ENCODE measurements at regions not wholly inside any gene's neighbourhood (a gene's known extent, or its start where the extent isn't known, plus 50 kb on each side); places are given as distances from the start of the nearest gene placed in this dataset.

DNA sequence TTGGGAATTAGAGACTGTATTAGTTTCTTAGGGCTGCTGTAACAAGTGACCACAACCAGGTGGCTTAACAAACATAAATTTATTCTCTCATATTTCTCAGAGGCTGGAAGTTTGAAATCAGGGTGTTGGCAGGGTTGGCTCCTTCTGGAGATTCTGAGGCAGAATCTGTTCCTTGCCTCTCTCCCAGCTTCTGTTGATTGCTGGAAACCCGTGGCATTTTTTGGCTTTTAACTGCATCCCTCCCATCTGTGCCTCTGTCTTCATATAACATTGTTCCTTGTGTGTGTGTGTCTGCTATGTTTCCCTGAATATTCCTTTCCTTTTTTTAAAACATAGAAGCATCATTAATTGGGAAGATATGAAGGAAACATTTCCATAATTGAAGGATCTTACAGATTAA is 448.1 kb upstream of the DCC start:
- FAIRE-seq (no peak), DNase-seq (ENCODE audit: insufficient read length, low spot score) (no peak)

DNA sequence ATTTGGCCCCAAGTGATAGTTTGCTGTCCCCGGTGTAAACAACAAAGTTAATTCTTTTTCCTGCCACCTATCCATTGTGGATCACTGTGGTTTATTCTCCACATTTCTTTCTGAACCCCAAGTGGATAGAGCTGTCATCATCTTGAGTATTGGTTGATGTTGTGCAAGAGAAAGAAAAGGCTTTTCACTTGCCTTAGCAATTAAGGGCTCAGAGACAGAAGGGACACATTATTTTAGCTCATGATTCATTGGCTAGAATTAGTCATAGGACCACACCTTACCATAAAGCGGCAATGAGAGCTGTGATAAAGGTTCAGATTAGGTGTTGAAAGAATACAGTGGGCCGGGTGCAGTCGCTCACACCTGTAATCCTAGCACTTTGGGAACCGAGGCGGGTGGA is 442.1 kb upstream of the DCC start:
- no peak for DNase-seq (ENCODE audit: insufficient read length, low spot score)
- FAIRE-seq = no peak

DNA sequence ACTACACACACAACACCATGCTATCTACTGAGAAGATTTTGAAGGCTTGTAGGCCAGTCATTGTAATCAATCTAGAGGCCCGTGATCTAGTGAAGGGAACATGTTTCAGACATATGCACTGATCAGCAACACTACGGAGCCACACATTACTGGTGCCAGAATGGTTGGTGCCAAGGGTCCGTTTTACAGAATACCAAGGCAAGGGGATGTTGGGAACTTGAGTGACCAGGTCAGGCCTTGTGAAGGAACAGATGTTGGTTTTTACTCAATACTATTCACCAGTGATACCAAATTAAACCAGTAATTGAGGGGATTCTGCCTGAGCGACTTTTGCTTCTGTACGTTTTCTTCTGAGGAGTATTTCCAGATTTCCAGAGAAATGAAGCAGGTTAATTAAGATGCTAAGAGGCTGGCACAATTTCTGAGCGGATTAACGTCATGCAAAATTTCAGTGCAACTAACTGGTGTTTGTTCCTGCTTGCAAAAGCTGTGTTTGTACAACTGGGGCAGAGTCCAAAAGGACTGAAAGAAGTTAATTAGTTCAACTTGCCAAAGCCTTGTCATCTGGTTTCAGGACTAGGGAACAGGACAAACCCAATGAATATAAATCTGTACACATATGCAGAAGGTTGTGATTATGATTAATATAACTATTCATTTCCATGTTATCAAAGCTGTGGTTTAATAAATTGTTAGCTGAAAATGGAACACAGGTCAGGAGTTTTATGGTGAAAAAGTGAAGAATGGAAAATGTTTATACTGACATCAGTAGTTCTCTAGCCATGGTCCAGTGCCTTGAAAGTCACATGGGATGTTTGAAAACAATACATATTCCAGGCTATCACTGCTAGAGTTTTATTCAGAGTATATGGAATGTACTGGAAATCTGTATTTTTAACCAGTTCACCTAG is 432.1 kb upstream of the DCC start:
- DNase-seq (ENCODE audit: insufficient read length, low spot score) (no peak), FAIRE-seq (no peak)

DNA sequence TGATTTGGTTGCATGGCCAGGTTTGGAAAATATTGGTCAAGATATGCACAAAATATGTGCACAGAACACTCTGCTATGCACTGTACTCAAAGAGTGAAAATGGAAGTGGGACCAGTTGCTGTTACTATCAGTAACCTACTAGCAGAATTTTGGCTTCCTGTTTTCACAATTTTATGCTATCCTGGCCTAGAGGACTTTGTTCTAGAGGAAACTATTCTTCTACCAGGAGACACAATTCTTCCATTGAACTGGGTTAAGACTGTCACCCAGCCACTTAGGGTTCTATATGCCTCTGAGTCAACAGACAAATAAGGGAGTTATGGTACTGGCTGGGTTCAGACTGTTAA is 431.4 kb upstream of the DCC start:
- DNase-seq (ENCODE audit: insufficient read length, low spot score) (no peak), FAIRE-seq (no peak)

DNA sequence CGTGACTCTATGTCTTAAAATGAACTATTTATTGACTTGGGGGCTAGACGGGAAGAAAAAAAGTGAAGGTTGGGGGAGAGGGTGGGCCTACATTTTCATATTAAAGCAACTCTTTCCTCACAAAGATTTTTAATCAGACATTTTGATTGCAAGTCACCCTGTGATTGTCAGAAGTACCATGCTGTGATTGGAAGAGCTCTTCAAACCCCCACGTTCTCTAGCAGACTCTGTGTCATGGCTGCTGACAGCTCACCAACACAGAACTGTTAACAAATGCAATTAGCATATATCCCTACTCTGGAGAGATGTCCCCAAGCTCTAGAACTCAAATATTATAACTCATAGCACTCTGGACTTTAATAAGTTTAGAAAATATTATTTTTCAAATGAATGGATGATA is 428.4 kb upstream of the DCC start:
- FAIRE-seq (no peak), DNase-seq (ENCODE audit: insufficient read length, low spot score) (no peak)

DNA sequence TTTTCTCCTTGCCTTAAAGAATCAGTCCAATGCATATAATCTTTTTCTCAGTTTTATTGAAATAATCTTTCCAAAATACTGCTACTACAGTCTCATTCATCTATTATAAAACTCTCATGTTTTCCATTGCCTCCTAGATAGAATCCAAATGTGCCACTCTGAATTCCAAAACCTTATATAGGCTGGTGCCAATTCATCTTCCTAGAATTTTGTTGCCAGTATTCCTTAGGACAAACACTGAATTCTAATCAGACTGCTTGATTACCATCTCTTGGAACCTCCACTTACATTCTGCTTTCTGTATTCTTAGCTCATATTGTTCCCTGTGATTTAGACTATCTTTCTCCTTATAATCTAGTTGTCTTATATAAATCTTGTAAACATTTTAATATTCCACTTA is 427.6 kb upstream of the DCC start:
- no peak for FAIRE-seq

DNA sequence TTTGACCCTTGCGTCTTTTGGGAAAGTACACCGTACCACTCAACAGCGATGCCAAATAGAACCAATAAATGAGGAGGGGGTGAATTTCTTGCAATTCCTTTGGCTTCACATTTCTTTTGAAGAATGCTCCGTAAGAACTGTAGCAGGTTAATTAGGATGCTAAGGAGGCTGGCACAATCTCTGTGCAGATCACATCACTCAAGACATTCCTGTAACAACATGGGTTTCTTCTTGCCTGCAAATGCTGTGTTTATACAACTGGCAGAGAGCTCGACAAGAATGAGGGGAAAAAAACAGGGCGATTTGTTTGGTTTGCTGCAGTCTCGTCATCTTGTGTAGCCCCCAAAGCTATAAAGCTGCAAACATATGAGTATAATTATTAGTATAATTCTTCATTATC is 424.8 kb upstream of the DCC start:
- DNase-seq (ENCODE audit: insufficient read length, low spot score) = no peak
- FAIRE-seq = no peak

More for the DNA sequence above, 427.6 kb upstream of the DCC start:
- DNase-seq (ENCODE audit: insufficient read length, low spot score) = no peak

DNA sequence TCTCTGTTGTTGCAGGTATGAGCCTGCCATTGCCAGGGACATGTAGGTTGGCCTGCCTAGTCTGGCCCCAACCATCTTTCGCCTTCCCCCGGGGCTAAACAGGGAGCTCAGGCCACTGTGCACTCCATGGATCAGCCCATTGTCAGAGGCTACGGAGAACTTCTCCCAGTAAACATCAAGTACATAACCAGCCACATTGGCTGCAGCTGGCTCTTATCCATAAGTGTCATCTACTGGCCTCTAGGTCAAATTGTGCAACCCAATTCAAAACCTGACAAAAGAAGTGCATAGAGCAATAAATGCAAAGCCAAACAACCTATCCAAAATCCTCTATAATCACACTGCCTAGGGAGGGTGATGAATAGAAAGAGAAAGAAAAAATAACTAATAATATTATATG is 418.1 kb upstream of the DCC start:
- no peak for FAIRE-seq
- DNase-seq (ENCODE audit: insufficient read length, low spot score) = no peak

DNA sequence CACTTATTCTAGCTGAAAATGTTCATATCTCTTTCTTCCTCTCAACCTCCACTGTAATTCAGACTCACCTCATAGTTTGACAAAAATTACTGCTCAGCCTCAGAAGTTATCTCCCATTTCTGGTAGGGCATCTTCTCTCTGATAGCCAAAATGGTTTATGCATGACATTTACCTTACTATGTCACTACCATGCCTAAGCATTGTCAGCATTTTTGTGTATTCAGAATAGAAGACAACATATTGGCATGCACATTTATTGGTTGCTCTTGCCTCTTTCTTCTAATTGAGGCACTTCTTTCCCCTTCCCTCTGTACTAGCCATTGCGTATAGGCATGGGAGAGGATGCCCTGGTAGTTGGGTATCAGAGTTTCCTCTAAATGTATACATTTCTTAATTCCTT is 406.1 kb upstream of the DCC start:
- FAIRE-seq (no peak), DNase-seq (ENCODE audit: insufficient read length, low spot score) (no peak)

DNA sequence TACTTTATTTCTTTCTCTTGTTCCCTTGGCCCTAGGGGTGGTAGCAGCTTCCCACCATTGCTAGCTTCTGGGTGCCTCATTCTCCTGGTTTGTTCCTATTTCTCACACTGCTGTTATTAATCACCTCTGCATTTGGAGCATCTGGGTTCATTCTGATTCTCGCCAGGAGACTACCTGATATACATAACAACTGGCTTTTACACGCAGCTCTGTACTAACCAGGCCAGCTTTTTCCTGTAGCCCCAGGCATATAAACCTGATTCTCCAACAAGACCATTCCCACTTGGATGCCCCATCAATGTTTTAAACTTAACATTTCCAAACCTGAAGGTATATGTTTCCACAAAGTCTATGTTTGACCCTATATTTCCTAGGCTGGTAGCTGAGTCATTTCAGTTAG is 403.9 kb upstream of the DCC start:
- no peak for FAIRE-seq

DNA sequence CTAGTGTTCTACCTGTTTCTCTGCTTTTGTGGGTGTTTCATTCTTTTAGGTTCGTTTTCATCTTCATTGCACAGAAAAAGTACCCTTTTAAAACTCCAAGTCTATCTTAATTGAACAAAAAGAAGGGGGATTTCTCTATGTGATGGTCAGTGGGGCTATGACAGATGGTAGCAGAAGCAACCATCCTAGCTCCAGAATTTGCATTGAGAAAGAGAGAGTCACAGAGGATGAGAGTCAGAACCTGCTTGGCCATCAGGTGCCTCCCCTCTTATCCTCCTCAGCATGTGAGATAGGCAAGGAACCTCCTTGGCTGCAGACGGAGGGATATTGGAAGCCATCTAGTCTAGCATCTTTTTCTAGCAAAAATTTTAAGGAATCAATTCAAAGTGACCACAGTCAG is 398.0 kb upstream of the DCC start:
- no peak for FAIRE-seq
- DNase-seq (ENCODE audit: insufficient read length, low spot score) = no peak

More for the DNA sequence above, 403.9 kb upstream of the DCC start:
- DNase-seq (ENCODE audit: insufficient read length, low spot score) = no peak

DNA sequence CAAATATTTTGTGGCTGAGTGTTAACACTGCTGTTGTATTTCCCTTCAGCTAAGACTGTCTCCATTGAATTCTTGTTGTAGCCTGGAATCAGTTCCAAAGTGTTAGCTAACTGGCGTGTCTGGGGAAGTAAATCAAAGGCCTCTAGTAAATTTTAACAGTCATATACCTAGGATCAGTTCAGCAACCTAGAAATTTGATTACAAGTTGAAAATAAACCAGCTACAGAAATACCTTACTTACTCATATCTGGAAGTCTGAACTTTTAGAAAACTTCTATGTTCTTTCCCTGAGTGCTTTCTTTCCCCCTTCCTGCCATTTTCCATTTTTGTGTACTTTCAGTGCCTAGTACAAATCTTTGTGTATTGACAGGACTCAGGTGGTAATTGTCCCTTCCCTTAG is 396.7 kb upstream of the DCC start:
- FAIRE-seq (no peak), DNase-seq (ENCODE audit: insufficient read length, low spot score) (no peak)

DNA sequence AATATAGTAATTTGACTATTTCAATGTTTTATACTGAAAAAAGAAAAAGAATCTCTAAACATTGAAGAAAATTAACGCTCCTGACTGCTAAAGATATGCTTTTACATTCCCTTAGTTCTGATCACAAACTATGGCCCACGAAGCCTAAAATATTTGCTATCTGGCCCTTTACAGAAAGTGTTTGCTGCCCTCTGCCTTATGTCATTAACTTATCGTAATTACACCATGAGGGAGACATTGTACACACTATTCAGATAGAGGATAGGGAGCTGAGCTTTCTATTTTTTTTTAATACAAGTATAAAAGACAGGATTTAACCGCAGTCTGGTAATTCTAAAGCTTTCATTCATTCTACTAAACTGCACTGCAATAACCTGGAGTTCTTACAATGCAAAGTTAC is 393.1 kb upstream of the DCC start:
- no peak for DNase-seq (ENCODE audit: insufficient read length, low spot score)
- no peak for FAIRE-seq

DNA sequence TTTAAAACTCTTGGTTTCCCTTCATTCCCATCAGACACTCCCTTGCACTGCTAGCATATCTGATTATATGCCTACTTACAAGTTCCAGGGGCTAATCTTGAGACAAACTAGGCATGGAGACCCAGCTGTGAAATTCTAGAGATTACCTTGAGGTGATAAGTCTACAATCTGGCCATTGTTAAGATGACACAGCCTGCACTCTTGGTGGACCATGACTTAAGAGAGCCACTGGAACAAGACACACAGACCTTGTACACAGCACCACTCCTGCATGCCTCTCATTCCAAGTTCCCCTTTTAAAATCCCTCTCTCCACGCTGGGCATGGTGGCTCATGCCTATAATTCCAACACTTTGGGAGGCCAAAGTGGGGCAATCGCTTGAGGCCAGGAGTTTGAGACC is 387.2 kb upstream of the DCC start:
- DNase-seq (ENCODE audit: insufficient read length, low spot score) = no peak
- FAIRE-seq = peak; percentile 60

DNA sequence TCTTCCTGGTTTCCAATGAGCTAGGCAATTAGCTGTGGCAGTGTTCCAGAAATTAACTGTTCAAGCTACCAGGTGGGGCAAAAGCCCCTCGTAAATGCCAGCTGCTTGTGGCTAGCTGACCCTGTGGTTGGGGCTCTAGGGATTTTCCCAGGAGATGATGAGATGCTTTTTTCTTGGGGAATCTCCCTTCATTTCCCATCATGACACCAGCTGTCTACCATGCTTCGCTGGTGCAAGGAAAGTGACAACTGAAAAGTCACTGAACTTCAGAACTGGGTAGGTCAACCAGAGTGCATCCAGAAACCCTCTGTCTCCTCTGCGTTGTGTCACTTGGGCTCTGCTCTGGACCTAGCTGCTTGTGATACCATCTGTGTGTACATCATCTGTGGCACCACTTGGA is 386.5 kb upstream of the DCC start:
- no peak for DNase-seq (ENCODE audit: insufficient read length, low spot score)
- peak; percentile 26 for FAIRE-seq

DNA sequence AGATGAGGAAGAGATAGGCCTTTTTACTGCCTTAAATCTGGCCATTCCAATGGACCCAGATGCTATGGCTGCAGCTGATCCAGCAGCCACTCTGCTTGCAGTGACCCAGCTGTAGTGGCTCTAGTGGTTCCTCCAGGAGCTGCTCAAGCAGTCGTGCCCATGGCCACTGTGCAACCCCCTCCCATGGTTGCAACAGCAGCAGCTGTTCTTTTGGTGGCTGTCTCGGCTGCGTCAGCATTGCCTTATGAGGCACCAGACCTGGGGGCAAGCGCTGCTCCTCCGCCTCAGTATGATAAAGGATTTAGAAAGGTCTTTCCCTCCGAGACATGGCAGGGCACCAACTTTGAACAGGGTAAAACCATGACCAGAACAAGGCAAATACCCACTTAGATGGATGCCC is 384.9 kb upstream of the DCC start:
- no peak for FAIRE-seq
- no peak for DNase-seq (ENCODE audit: insufficient read length, low spot score)

DNA sequence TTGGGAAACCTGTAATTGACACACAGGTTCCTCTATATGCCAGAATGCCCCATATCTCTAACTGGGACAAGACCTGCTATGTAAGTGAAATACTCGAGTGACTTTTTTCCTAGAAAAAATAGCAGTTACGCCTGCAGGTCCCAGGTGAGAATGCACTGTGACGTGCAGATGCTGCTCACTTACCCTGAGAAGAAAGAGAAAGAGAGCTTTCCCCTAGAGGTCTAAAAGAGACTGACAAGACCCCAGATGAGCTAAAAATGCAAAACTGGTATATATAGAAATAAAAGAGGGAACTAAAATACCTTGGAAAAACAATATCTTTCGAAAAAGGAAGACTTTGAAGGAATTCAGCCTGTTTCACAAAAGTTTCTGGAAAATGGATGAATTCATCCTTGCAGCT is 383.0 kb upstream of the DCC start:
- no peak for DNase-seq (ENCODE audit: insufficient read length, low spot score)
- FAIRE-seq = no peak

DNA sequence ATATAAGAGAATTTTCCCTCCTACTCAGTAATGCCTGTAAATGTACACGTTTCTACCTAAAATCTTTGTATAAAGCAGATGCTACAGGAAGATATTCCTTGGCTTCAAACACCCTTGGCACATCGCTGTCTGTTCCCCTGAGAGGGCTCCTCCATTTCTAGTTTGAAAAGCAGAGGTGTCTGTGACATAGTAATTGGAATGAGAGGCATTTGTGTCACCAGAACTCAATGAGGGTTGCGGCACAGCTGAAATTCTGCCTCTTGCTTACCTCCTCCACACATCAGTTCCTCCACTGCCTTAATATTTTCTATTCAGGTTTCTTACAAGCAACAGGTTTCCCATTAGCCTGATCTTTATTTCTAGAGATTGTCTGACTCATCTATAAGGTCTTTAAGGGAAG is 359.9 kb upstream of the DCC start:
- FAIRE-seq = no peak

DNA sequence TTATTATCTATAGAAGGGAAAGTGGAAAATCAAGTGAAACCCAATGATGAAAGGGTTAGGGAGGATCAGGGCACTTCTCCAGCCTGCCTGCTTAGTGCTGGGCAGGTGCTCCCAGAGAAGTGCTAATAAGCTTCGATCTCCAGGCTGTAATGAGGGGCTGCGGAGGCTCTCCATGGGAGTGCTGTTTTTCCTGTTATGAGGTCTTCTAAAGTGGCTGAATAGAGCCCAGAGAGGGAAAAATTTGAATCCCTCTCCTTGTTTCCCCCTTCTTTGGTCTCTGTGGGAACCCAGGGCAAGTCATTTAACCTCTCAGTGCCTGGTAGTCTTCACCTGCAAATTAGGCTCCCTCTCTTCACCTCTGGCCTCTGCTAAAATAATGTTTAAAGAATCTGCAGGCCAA is 351.7 kb upstream of the DCC start:
- DNase-seq (ENCODE audit: insufficient read length, low spot score) = no peak
- no peak for FAIRE-seq

More for the DNA sequence above, 359.9 kb upstream of the DCC start:
- DNase-seq (ENCODE audit: insufficient read length, low spot score) = no peak

DNA sequence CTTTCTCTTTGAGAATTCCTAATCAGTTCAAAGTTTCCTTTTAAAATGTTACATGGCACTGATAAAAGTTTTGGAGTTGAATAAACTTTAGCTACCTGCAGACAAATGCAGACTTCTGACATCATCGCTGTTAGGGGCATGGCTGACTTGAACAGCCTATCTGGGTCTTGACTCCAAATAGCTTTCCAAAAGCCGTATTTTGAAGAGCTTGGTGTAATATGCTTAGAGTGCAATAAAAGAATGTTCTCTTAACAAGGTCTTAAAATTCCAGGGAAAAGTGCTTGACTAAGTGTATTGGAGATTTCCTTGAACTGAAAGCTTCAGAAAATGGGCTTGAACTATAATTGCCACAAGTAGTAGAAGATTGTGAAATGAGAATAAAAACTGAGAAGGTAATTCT is 342.9 kb upstream of the DCC start:
- no peak for DNase-seq (ENCODE audit: insufficient read length, low spot score)
- FAIRE-seq = no peak

DNA sequence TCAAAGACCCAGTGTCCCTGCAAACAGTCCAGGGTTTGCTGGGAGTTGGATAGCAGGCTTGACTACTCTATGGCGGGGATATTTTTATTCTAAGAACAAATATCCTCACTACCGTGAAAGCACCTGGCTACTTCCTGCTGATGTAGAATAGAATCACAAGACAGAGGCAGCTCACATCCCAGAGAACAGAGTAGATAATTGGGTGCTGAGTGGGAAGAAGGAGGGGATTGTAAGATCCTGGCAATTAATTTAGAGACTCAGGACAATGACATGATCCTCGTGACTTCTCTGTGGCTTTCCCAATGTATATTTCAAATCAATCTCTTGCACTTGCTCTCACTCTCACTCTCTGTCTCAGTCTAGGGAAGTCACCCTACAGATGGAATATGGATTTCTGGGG is 341.9 kb upstream of the DCC start:
- DNase-seq (ENCODE audit: insufficient read length, low spot score) (no peak), FAIRE-seq (no peak)

DNA sequence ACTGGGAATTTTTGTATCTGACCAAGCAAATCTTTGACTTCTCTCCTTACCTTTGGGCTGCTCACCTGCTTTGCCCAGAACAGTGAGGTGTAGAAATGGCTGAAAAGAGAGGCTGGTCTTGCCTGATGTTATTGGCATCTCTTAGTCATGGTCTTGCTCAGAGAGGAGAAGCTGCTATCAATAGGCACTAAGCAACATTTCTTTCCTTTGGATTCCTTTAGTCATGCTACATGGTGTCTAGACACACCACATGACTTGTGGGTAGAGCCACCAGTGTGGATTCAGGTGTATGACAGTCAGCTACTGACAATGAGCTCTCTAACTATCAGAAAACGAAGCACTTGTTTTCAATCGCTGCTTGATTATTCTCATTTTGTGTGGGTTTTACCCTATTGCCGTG is 341.3 kb upstream of the DCC start:
- no peak for DNase-seq (ENCODE audit: insufficient read length, low spot score)
- no peak for FAIRE-seq

DNA sequence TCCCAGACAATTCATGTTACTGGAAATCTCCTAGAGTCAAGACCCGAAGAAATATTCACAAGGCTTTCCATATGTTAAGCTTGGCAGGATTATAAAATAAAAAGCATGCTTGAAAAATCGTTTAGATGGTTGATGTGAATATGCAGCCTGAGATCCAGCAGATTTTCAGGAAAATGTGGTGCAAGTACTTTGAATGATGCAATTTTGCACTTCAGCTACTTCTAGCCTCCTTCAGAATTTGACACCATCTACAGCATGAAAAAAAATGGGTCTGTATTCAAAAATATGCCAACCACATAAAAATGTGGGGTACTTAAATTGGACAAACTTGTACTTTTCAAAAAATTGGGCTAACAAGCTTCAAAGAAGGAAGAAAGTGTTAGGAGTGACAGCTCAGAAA is 340.6 kb upstream of the DCC start:
- FAIRE-seq (no peak), DNase-seq (ENCODE audit: insufficient read length, low spot score) (no peak)
